ENCODE measurements at regions not wholly inside any gene's neighbourhood (a gene's known extent, or its start where the extent isn't known, plus 50 kb on each side); places are given as distances from the start of the nearest gene placed in this dataset.
"Not testable (repeated sequence)": the region's sequence is repeated elsewhere in the genome, so short reads cannot be mapped to it uniquely, and the experiment has no call there.

DNA sequence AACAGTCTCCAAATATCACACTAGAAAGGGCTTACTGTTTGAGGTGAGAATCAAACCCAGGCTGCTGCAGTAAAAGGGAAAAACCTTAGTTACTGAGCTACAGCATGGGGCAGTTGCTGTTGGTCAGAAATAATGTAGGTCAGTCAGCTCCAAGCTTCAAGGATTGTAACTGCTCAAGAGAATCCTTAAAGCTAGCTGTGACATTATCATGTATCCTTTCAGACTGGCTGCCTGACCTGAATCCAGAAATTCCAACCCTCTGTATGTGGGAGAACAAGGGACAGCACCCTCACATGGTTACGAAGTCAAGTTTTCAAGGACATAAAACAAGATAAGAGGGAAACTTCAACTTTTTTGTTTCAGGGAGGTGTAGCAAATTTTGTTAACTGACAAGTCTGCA is 365.9 kb upstream of the NPAP1 start:
- not testable (repeated sequence) for TF ChIP-seq MYC, CTCF (IDR thresholded peaks at IDR 0.05; ENCODE audit: low read depth, low read length)
